H1 (cell line): ENCODE measurements at regions not wholly inside any gene's neighbourhood (a gene's known extent, or its start where the extent isn't known, plus 50 kb on each side); places are given as distances from the start of the nearest gene placed in this dataset.

Source experiments
- EGR1 ChIP-seq: IDR thresholded peaks from 2 replicates; pipeline ENCODE4 v1.6.1; 2011; ENCODE audit warnings: low read depth, low read length, borderline replicate concordance
- HDAC2 ChIP-seq, 2 experiments: fragments of 300-600 bp in 1 of 2; sonication (generic) in 1 of 2; IDR thresholded peaks; 2 replicates each; pipeline ENCODE4 v1.6.1; 2011 to 2012; ENCODE audit warnings: low read depth in 2 of 2, low read length in 2 of 2, mild to moderate bottlenecking in 2 of 2, moderate library complexity in 2 of 2, borderline replicate concordance in 1 of 2, inconsistent platforms in 1 of 2
- HDAC6 ChIP-seq: IDR thresholded peaks from one replicate; pipeline ENCODE4 v1.7.1; 2012; ENCODE audit warnings: low read depth, mild to moderate bottlenecking, inconsistent platforms, low read length, moderate library complexity
- NRF1 ChIP-seq: IDR thresholded peaks from 2 replicates; pipeline ENCODE4 v1.6.1; 2011; ENCODE audit warnings: mild to moderate bottlenecking, low read depth, low read length, improper control_type of control experiment
- POLR2A ChIP-seq, 2 experiments: IDR thresholded peaks; 1 replicate in 1 of 2; 2 replicates in 1 of 2; pipeline ENCODE4 v1.6.1; 2011; ENCODE audit warnings: low read depth in 2 of 2, low read length in 2 of 2, mild to moderate bottlenecking in 2 of 2; ENCODE audit errors: control extremely low read depth in 1 of 2
- POLR2AphosphoS5 ChIP-seq: IDR thresholded peaks from 2 replicates; pipeline ENCODE4 v1.6.1; 2011; ENCODE audit warnings: low read depth, low read length
- RFX5 ChIP-seq: IDR thresholded peaks from 2 replicates; pipeline ENCODE4 v1.6.1; 2011; ENCODE audit warnings: low read depth, low read length, improper control_type of control experiment, borderline replicate concordance
- RNF2 ChIP-seq: fragments of 200-900, 300-1000 bp; sonication (generic); IDR thresholded peaks from 2 replicates; pipeline ENCODE4 v1.7.1; 2016; ENCODE audit warnings: borderline replicate concordance, low read depth, mild to moderate bottlenecking, antibody characterized with exemption, low read length; ENCODE audit not compliant: poor library complexity, severe bottlenecking; ENCODE audit errors: missing control alignments
- SP4 ChIP-seq: IDR thresholded peaks from 2 replicates; pipeline ENCODE4 v1.6.1; 2012; ENCODE audit warnings: low read length, inconsistent platforms
- TAF1 ChIP-seq: IDR thresholded peaks from 2 replicates; pipeline ENCODE4 v1.6.1; 2011; ENCODE audit warnings: mild to moderate bottlenecking, low read depth, low read length
- TEAD4 ChIP-seq: IDR thresholded peaks from 2 replicates; pipeline ENCODE4 v1.6.1; 2012; ENCODE audit warnings: low read depth, low read length, inconsistent platforms, mixed read lengths
- YY1 ChIP-seq: IDR thresholded peaks from 2 replicates; pipeline ENCODE4 v1.6.1; 2011; ENCODE audit warnings: low read depth, mild to moderate bottlenecking, low read length
- TF ChIP-seq, protein P1 (sequence below): IDR thresholded peaks from 2 replicates; pipeline ENCODE4 v1.6.1; 2011; ENCODE audit warnings: low read depth, mild to moderate bottlenecking, low read length; ENCODE audit not compliant: insufficient read depth
- TF ChIP-seq, protein P2 (sequence below), 3 experiments: IDR thresholded peaks; 1 replicate in 2 of 3; 2 replicates in 1 of 3; pipeline versions ENCODE4 v1.5.1 to v1.6.1; 2011; ENCODE audit warnings: low read length in 3 of 3, mild to moderate bottlenecking in 3 of 3, inconsistent platforms in 2 of 3, low read depth in 1 of 3, moderate library complexity in 1 of 3; ENCODE audit not compliant: insufficient read depth in 1 of 3; ENCODE audit errors: control extremely low read depth in 1 of 3

GRCh38 chr2:51813247-51813646 lies 781.3 kb upstream of the NRXN1 start:
- TF ChIP-seq SP4 (no peak), RFX5 (no peak), POLR2A (IDR thresholded peaks at IDR 0.05; ENCODE audit: control extremely low read depth in 1 of 2, low read depth in 2 of 2, low read length in 2 of 2) (no peak), HDAC6 (no peak), RNF2 (no peak), YY1 (no peak), EGR1 (no peak), HDAC2 (IDR thresholded peaks at IDR 0.05; ENCODE audit: borderline replicate concordance in 1 of 2, low read depth in 2 of 2, low read length in 2 of 2) (no peak), NRF1 (no peak), TAF1 (no peak), TEAD4 (no peak), POLR2AphosphoS5 (no peak)
- TF ChIP-seq, protein P1, sequence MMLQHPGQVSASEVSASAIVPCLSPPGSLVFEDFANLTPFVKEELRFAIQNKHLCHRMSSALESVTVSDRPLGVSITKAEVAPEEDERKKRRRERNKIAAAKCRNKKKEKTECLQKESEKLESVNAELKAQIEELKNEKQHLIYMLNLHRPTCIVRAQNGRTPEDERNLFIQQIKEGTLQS = no peak
- TF ChIP-seq, protein P2, sequence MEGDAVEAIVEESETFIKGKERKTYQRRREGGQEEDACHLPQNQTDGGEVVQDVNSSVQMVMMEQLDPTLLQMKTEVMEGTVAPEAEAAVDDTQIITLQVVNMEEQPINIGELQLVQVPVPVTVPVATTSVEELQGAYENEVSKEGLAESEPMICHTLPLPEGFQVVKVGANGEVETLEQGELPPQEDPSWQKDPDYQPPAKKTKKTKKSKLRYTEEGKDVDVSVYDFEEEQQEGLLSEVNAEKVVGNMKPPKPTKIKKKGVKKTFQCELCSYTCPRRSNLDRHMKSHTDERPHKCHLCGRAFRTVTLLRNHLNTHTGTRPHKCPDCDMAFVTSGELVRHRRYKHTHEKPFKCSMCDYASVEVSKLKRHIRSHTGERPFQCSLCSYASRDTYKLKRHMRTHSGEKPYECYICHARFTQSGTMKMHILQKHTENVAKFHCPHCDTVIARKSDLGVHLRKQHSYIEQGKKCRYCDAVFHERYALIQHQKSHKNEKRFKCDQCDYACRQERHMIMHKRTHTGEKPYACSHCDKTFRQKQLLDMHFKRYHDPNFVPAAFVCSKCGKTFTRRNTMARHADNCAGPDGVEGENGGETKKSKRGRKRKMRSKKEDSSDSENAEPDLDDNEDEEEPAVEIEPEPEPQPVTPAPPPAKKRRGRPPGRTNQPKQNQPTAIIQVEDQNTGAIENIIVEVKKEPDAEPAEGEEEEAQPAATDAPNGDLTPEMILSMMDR (IDR thresholded peaks at IDR 0.05; ENCODE audit: control extremely low read depth in 1 of 3, insufficient read depth in 1 of 3, low read depth in 1 of 3, low read length in 3 of 3) = no peak
